A549 (cell line): ENCODE measurements at regions not wholly inside any gene's neighbourhood (a gene's known extent, or its start where the extent isn't known, plus 50 kb on each side); places are given as distances from the start of the nearest gene placed in this dataset.

Experiments used
- ATAC-seq, 2 experiments: fragments of 200-7000 bp in 1 of 2; fragments of >200 bp in 1 of 2; cut with Nextera tagmentation in 1 of 2; cut with Tn5 transposase in 1 of 2; 3 replicates each; pipeline versions ENCODE4 v1.8.0 to v1.9.1; 2018 to 2020; ENCODE audit warnings: mild to moderate bottlenecking in 1 of 2, moderate library complexity in 1 of 2
- CTCF ChIA-PET: fragments of 300-600 bp; sonication (Branson Sonifier 250); formaldehyde crosslinking; extraction: SDS; loops from one replicate; lab custom pipeline; 2021; ENCODE audit warnings: antibody characterized with exemption, inconsistent platforms; lab: Yijun Ruan, JAX
- POLR2A ChIA-PET: fragments of 350-600 bp; formaldehyde crosslinking; extraction: SDS; loops from one replicate; lab custom pipeline; 2021; ENCODE audit warnings: antibody characterized with exemption, inconsistent platforms; lab: Yijun Ruan, JAX
- DNase-seq, 2 experiments: peaks; one replicate each; pipeline versions ENCODE4 v3.0.0 to v3.0.0-alpha.2; 2011 to 2016; ENCODE audit warnings: low read depth in 1 of 2, low spot score in 1 of 2
- FAIRE-seq: peaks from 2 replicates; lab custom pipeline; 2011; peaks lifted over from hg19 to GRCh38; lab: Jason Lieb, UNC
- H3K27ac ChIP-seq, 2 experiments: fragments of >200 bp; sonication (Bioruptor Twin); formaldehyde crosslinking; 3 replicates each; pipeline ENCODE4 v1.5.1; 2016 to 2017
- H3K4me1 ChIP-seq: fragments of >200 bp; sonication (Bioruptor Twin); formaldehyde crosslinking; 3 replicates; pipeline ENCODE4 v1.6.1; 2016
- H3K4me2 ChIP-seq: fragments of >200 bp; sonication (Bioruptor Twin); formaldehyde crosslinking; 3 replicates; pipeline ENCODE4 v1.6.1; 2016
- H3K4me3 ChIP-seq: fragments of >200 bp; sonication (Bioruptor Twin); formaldehyde crosslinking; 3 replicates; pipeline ENCODE4 v1.5.1; 2016
- H3K9me3 ChIP-seq: fragments of >200 bp; sonication (Bioruptor Twin); formaldehyde crosslinking; 3 replicates; pipeline ENCODE4 v1.6.1; 2016
- BHLHE40 ChIP-seq: IDR thresholded peaks from 2 replicates; pipeline ENCODE4 v1.6.1; 2012; ENCODE audit warnings: low read depth, low read length, inconsistent platforms
- CBX8 ChIP-seq: fragments of 200-600 bp; sonication (generic); IDR thresholded peaks from 2 replicates; pipeline ENCODE4 v1.6.1; 2016
- CHD4 ChIP-seq: fragments of 200-600 bp; sonication (generic); IDR thresholded peaks from 2 replicates; pipeline ENCODE4 v1.6.1; 2016; ENCODE audit warnings: antibody characterized with exemption, mild to moderate bottlenecking, borderline replicate concordance
- EP300 ChIP-seq, 2 experiments: fragments of >200 bp; sonication (Bioruptor Twin); formaldehyde crosslinking; IDR thresholded peaks; 2 replicates in 1 of 2; 3 replicates in 1 of 2; pipeline ENCODE4 v1.6.1; 2016 to 2017
- FOSB ChIP-seq: fragments of 250-450 bp; sonication (Bioruptor Pico); IDR thresholded peaks from 2 replicates; pipeline ENCODE4 v1.5.0; 2020; ENCODE audit warnings: mild to moderate bottlenecking, moderate library complexity
- HES2 ChIP-seq: fragments of >200 bp; sonication (Bioruptor Twin); formaldehyde crosslinking; IDR thresholded peaks from 2 replicates; pipeline ENCODE4 v1.6.1; 2016
- HOXB13 ChIP-seq: fragments of 250-450 bp; sonication (Bioruptor Pico); IDR thresholded peaks from 2 replicates; pipeline ENCODE4 v1.5.0; 2020; ENCODE audit warnings: low read depth, mild to moderate bottlenecking, moderate library complexity
- HOXB5 ChIP-seq: fragments of 250-450 bp; sonication (Bioruptor Pico); IDR thresholded peaks from 2 replicates; pipeline ENCODE4 v1.5.0; 2020; ENCODE audit warnings: mild to moderate bottlenecking, moderate library complexity
- JUNB ChIP-seq: fragments of >200 bp; sonication (Bioruptor Twin); formaldehyde crosslinking; IDR thresholded peaks from 2 replicates; pipeline ENCODE4 v1.6.1; 2016
- MYC ChIP-seq: IDR thresholded peaks from 2 replicates; pipeline ENCODE4 v1.6.1; 2012; ENCODE audit warnings: mild to moderate bottlenecking, inconsistent platforms, low read length, improper control_type of control experiment, borderline replicate concordance
- NR3C1 ChIP-seq: fragments of >200 bp; sonication (Bioruptor Twin); formaldehyde crosslinking; IDR thresholded peaks from 3 replicates; pipeline ENCODE4 v1.6.1; 2017
- PHF8 ChIP-seq: fragments of 200-600 bp; sonication (generic); IDR thresholded peaks from 2 replicates; pipeline ENCODE4 v1.6.1; 2016; ENCODE audit warnings: low read depth, mild to moderate bottlenecking, antibody characterized with exemption, moderate library complexity, borderline replicate concordance
- POLR2AphosphoS2 ChIP-seq: conservative IDR thresholded peaks from 2 replicates; pipeline ENCODE4 v1.6.1; 2012; ENCODE audit warnings: low read length, improper control_type of control experiment, inconsistent platforms
- RCOR1 ChIP-seq: fragments of 150-350 bp; IDR thresholded peaks from 2 replicates; pipeline ENCODE4 v1.6.1; 2014; ENCODE audit warnings: antibody characterized with exemption, low read length, low read depth
- REST ChIP-seq: fragments of 200-600 bp; sonication (generic); IDR thresholded peaks from 2 replicates; pipeline ENCODE4 v1.6.1; 2016; ENCODE audit warnings: antibody characterized with exemption, mild to moderate bottlenecking, moderate library complexity
- SREBF2 ChIP-seq: fragments of 450-650 bp; IDR thresholded peaks from 2 replicates; pipeline ENCODE4 v1.6.1; 2014; ENCODE audit warnings: mild to moderate bottlenecking, moderate library complexity
- WGBS: methylation state at CpG from one replicate; pipeline ENCODE4 v1.1.6; 2017; ENCODE audit errors: missing lambda C conversion rate; 5-methylcytosine and 5-hydroxymethylcytosine counted together

- Histone ChIP-seq H3K4me3 (no peak overlapping the region), H3K4me1 (no peaks in the 10 kb centered on the region), H3K9me3 (no peaks in the 10 kb centered on the region), H3K27ac (no peak overlapping the region), H3K4me2 (no peak overlapping the region)
- POLR2A ChIA-PET, result no interaction called here
- WGBS, result 42% methylated on average over 4 of the region's 4 CpGs
- CTCF ChIA-PET, result no interaction called here
- no peak for TF ChIP-seq SREBF2
- no peak for TF ChIP-seq REST
- TF ChIP-seq POLR2AphosphoS2, result no peak
- TF ChIP-seq HOXB5, result no peak
- TF ChIP-seq HES2, result no peak
- TF ChIP-seq MYC, result no peak
- DNase-seq, result no peak
- no peak for FAIRE-seq
- no peak for ATAC-seq
Observed at GRCh38 chr6:97864366-97864765, 581.4 kb upstream of the MMS22L start.

GRCh38 chr6:97864826-97865225 is 581.8 kb upstream of the MMS22L start:
- DNase-seq (no peak), FAIRE-seq (no peak), ATAC-seq (no peak)
- WGBS, result 21% methylated on average over 2 of the region's 2 CpGs
- POLR2A ChIA-PET, result no interaction called here
- H3K27ac ChIP-seq, result no peak overlapping the region
- H3K4me2 ChIP-seq, result no peak overlapping the region
- TF ChIP-seq HOXB13 (no peak), CHD4 (no peak)
- no peaks in the 10 kb centered on the region for H3K9me3 ChIP-seq
- H3K4me1 ChIP-seq, result no peaks in the 10 kb centered on the region
- CTCF ChIA-PET, result no interaction called here
- H3K4me3 ChIP-seq, result no peak overlapping the region

GRCh38 chr6:97865612-97866011 is 582.6 kb upstream of the MMS22L start:
- Histone ChIP-seq H3K4me1 (no peaks in the 10 kb centered on the region), H3K27ac (no peak overlapping the region), H3K9me3 (no peaks in the 10 kb centered on the region), H3K4me2 (no peak overlapping the region), H3K4me3 (no peak overlapping the region)
- CTCF ChIA-PET, result no interaction called here
- WGBS, result 39% methylated on average over 2 of the region's 2 CpGs
- DNase-seq (no peak), ATAC-seq (no peak), FAIRE-seq (no peak)
- POLR2A ChIA-PET, result no interaction called here
- no peak for TF ChIP-seq RCOR1
- no peak for TF ChIP-seq JUNB
- TF ChIP-seq BHLHE40, result no peak

GRCh38 chr6:97866616-97867015 is 583.6 kb upstream of the MMS22L start:
- TF ChIP-seq CBX8, result no peak
- TF ChIP-seq EP300 (IDR thresholded peaks at IDR 0.05), result no peak
- TF ChIP-seq HES2, result no peak
- no peak for TF ChIP-seq PHF8
- TF ChIP-seq NR3C1, result no peak
- no peak for TF ChIP-seq FOSB (CRISPR knock-in tag)
- ChIA-PET POLR2A (no interaction called here), CTCF (no interaction called here)
- H3K4me2 ChIP-seq, result no peak overlapping the region
- H3K9me3 ChIP-seq, result no peaks in the 10 kb centered on the region
- H3K27ac ChIP-seq, result no peak overlapping the region
- DNase-seq, result no peak
- 5% methylated on average over 2 of the region's 2 CpGs for WGBS
- no peak overlapping the region for H3K4me3 ChIP-seq
- ATAC-seq, result no peak
- no peak for FAIRE-seq
- H3K4me1 ChIP-seq, result no peaks in the 10 kb centered on the region
